K562 (cell line): ENCODE measurements at regions not wholly inside any gene's neighbourhood (a gene's known extent, or its start where the extent isn't known, plus 50 kb on each side); places are given as distances from the start of the nearest gene placed in this dataset.

ENCODE experiments used
- ATAC-seq: fragments of 200-7000 bp; cut with Tn5 transposase; 3 replicates; pipeline ENCODE4 v1.9.1; 2020; ENCODE audit warnings: moderate library complexity
- BruUV-seq: library from RNA; stranded (reverse); fragments of 400-500 nt; replicated peaks from 2 replicates; lab custom pipeline; 2021; lab: Mats Ljungman, UMichigan
- CTCF ChIA-PET: fragments of 300-600 bp; formaldehyde crosslinking; extraction: SDS; loops from one replicate; lab custom pipeline; 2021; ENCODE audit warnings: low intra/inter-chr PET ratio; lab: Yijun Ruan, JAX
- POLR2A ChIA-PET: fragments of 300-600, 350-650 bp; sonication (Branson Sonifier 250); formaldehyde crosslinking; extraction: SDS; loops from one replicate; lab custom pipeline; 2021; ENCODE audit warnings: antibody characterized with exemption, inconsistent platforms; lab: Yijun Ruan, JAX
- DNase-seq, 4 experiments: peaks; one replicate each; pipeline versions ENCODE4 v3.0.0 to v3.0.0-alpha.2; 2011 to 2018; ENCODE audit warnings: low spot score in 3 of 4, mixed read lengths in 3 of 4; ENCODE audit errors: extremely low read depth in 1 of 4
- FAIRE-seq: peaks from 2 replicates; lab custom pipeline; 2011; peaks lifted over from hg19 to GRCh38; lab: Jason Lieb, UNC
- H2AFZ ChIP-seq: 2 replicates; pipeline ENCODE4 v1.6.0; 2011; ENCODE audit warnings: low read depth, low read length, control low read depth, inconsistent platforms
- H3K27ac ChIP-seq: fragments of 200-600 bp; 3 replicates; pipeline ENCODE4 v1.8.0; 2011; ENCODE audit warnings: low read depth, mild to moderate bottlenecking, control low read depth, inconsistent platforms, low read length, moderate library complexity, mixed read lengths; ENCODE audit errors: extremely low read depth
- H3K27me3 ChIP-seq, 2 experiments: fragments of 300-600 bp in 1 of 2; 2 replicates in 1 of 2; 3 replicates in 1 of 2; pipeline versions ENCODE4 v1.6.0 to v1.8.0; 2011; ENCODE audit warnings: inconsistent platforms in 2 of 2, low read length in 2 of 2, mild to moderate bottlenecking in 1 of 2, mixed read lengths in 1 of 2, moderate library complexity in 1 of 2; ENCODE audit not compliant: control insufficient read depth in 2 of 2, insufficient read depth in 2 of 2
- H3K36me3 ChIP-seq: fragments of 300-600 bp; 3 replicates; pipeline ENCODE4 v1.8.0; 2011; ENCODE audit warnings: mild to moderate bottlenecking, low read length, inconsistent platforms; ENCODE audit not compliant: control insufficient read depth, insufficient read depth
- H3K4me1 ChIP-seq, 2 experiments: fragments of 200-600 bp in 1 of 2; replicated peaks in 1 of 2; 2 replicates in 1 of 2; 3 replicates in 1 of 2; pipeline versions ENCODE4 v1.5.1 to v1.8.0; 2011; ENCODE audit warnings: inconsistent platforms in 2 of 2, low read length in 2 of 2, mild to moderate bottlenecking in 1 of 2, mixed read lengths in 1 of 2, moderate library complexity in 1 of 2; ENCODE audit not compliant: control insufficient read depth in 2 of 2, insufficient read depth in 2 of 2
- H3K4me2 ChIP-seq: 2 replicates; pipeline ENCODE4 v1.6.1; 2011; ENCODE audit warnings: low read length, control low read depth, inconsistent platforms, mixed read lengths; ENCODE audit not compliant: insufficient read depth
- H3K4me3 ChIP-seq: fragments of 200-600 bp; sonication (generic), shearing (Covaris generic); 2 replicates; pipeline ENCODE4 v1.5.1; 2016; ENCODE audit warnings: control low read depth, inconsistent platforms
- H3K79me2 ChIP-seq: fragments of 200-600 bp; 3 replicates; pipeline ENCODE4 v1.8.0; 2011; ENCODE audit warnings: low read length, inconsistent platforms; ENCODE audit not compliant: control insufficient read depth, insufficient read depth
- H3K9ac ChIP-seq, 2 experiments: 2 replicates each; pipeline versions ENCODE4 v1.6.0 to v1.6.1; 2011; ENCODE audit warnings: low read depth in 2 of 2, low read length in 2 of 2, control low read depth in 1 of 2, inconsistent platforms in 1 of 2, mild to moderate bottlenecking in 1 of 2, mixed read lengths in 1 of 2; ENCODE audit not compliant: insufficient read depth in 1 of 2
- H3K9me1 ChIP-seq: one replicate; pipeline ENCODE4 v1.6.0; 2011; ENCODE audit warnings: inconsistent platforms, mild to moderate bottlenecking, low read length, moderate library complexity; ENCODE audit not compliant: control insufficient read depth, insufficient read depth
- H3K9me3 ChIP-seq: replicated peaks from 2 replicates; pipeline ENCODE4 v1.5.1; 2011; ENCODE audit warnings: low read depth, low read length, inconsistent platforms; ENCODE audit not compliant: control insufficient read depth, insufficient read depth
- H4K20me1 ChIP-seq: replicated peaks from 2 replicates; pipeline ENCODE4 v1.6.1; 2011; ENCODE audit warnings: low read length, inconsistent platforms, mixed read lengths; ENCODE audit not compliant: control insufficient read depth, insufficient read depth
- HMBOX1 ChIP-seq: sonication (generic); IDR thresholded peaks from 2 replicates; pipeline ENCODE4 v1.6.1; 2016
- HMG20B ChIP-seq: fragments of 250-450 bp; sonication (Bioruptor Pico); IDR thresholded peaks from 2 replicates; pipeline ENCODE4 v1.5.0; 2021; ENCODE audit warnings: mild to moderate bottlenecking
- IRF9 ChIP-seq: fragments of 450-650 bp; IDR thresholded peaks from 2 replicates; pipeline ENCODE4 v1.6.1; 2016; ENCODE audit warnings: missing biosample characterization, missing genetic modification characterization
- NEUROD1 ChIP-seq: fragments of 150-350 bp; IDR thresholded peaks from 2 replicates; pipeline ENCODE4 v1.6.1; 2014; ENCODE audit warnings: borderline replicate concordance, low read length, low read depth; ENCODE audit not compliant: partially characterized antibody
- ZNF232 ChIP-seq: sonication (generic); formaldehyde crosslinking; IDR thresholded peaks from 2 replicates; pipeline ENCODE4 v1.8.0; 2022; ENCODE audit warnings: mild to moderate bottlenecking, missing genetic modification reagents
- ZNF436 ChIP-seq: fragments of 250-450, 450-650 bp; sonication (Bioruptor Pico); formaldehyde crosslinking; IDR thresholded peaks from 2 replicates; pipeline ENCODE4 v1.7.0; 2020; ENCODE audit warnings: mild to moderate bottlenecking
- ZNF639 ChIP-seq, 2 experiments: fragments of 200-800 bp in 1 of 2; sonication (Bioruptor generic) in 1 of 2; sonication (generic) in 1 of 2; formaldehyde crosslinking in 1 of 2; IDR thresholded peaks in 1 of 2; conservative IDR thresholded peaks in 1 of 2; 2 replicates each; pipeline versions ENCODE4 v1.5.0 to v1.6.1; 2016 to 2020; ENCODE audit warnings: missing compliant biosample characterization in 1 of 2, missing genetic modification characterization in 1 of 2, missing genetic modification reagents in 1 of 2
- ZNF655 ChIP-seq: fragments of 250-450 bp; sonication (Bioruptor Pico); IDR thresholded peaks from 2 replicates; pipeline ENCODE4 v1.5.0; 2021
- ZNF778 ChIP-seq: fragments of 450-650 bp; formaldehyde crosslinking; IDR thresholded peaks from 2 replicates; pipeline ENCODE4 v1.4.0; 2020; ENCODE audit warnings: mild to moderate bottlenecking, moderate library complexity
- ZSCAN29 ChIP-seq: fragments of 450-650 bp; IDR thresholded peaks from 2 replicates; pipeline ENCODE4 v1.6.1; 2017
- WGBS: fragments of 100-300 bp; shearing (Covaris generic); methylation state at CpG from one replicate; pipeline ENCODE4 v1.1.6; 2016; ENCODE audit warnings: low coverage, mixed read lengths; ENCODE audit not compliant: insufficient coverage; ENCODE audit errors: missing lambda C conversion rate; 5-methylcytosine and 5-hydroxymethylcytosine counted together
- in situ Hi-C: fragments of 300-500 bp; cut with MboI; formaldehyde crosslinking; loops from 4 replicates; pipeline ENCODE4 v1.15.0; 2018; ENCODE audit warnings: inconsistent platforms, mixed read lengths
- intact Hi-C: fragments of 100-400 bp; cut with micrococcal nuclease; formaldehyde crosslinking; loops from 2 replicates; pipeline ENCODE4 v1.14.2; 2022

- POLR2A ChIA-PET, result interaction anchor here (0.6 kb wide), 1 partner anchor 14 kb away, joined by 3 read pairs; no protein-coding TSS in a partner anchor
- no peak overlapping the region for H3K9ac ChIP-seq
- TF ChIP-seq ZNF232 (CRISPR knock-in tag), result no peak
- no peak for TF ChIP-seq ZNF778 (CRISPR knock-in tag)
- no peak for TF ChIP-seq IRF9 (tag)
- TF ChIP-seq HMBOX1, result no peak
- TF ChIP-seq NEUROD1, result no peak
- TF ChIP-seq ZNF655, result no peak
- TF ChIP-seq ZNF436 (CRISPR knock-in tag), result no peak
- TF ChIP-seq ZSCAN29, result no peak
- no peak for TF ChIP-seq ZNF639 (CRISPR knock-in tag; conservative IDR thresholded peaks at IDR 0.05 in 1 of 2, IDR thresholded peaks at IDR 0.05 in 1 of 2)
- TF ChIP-seq HMG20B (CRISPR knock-in tag), result no peak
- CTCF ChIA-PET, result no interaction called here
- H3K36me3 ChIP-seq, result no peaks in the 10 kb centered on the region
- no TSS peak for BruUV-seq
- in situ Hi-C loops (no loop called here), intact Hi-C loops (no loop called here)
- no peak overlapping the region for H3K4me3 ChIP-seq
- no peaks in the 10 kb centered on the region for H4K20me1 ChIP-seq
- H3K9me1 ChIP-seq, result no peaks in the 10 kb centered on the region
- no peaks in the 10 kb centered on the region for H3K79me2 ChIP-seq
- no peak for DNase-seq
- H2AFZ ChIP-seq, result no peak overlapping the region
- no peaks in the 10 kb centered on the region for H3K9me3 ChIP-seq
- H3K4me1 ChIP-seq, result no peaks in the 10 kb centered on the region
- H3K27me3 ChIP-seq, result peaks cover 8 to 30% of the 10 kb centered on the region in 2 experiments
- no peak overlapping the region for H3K4me2 ChIP-seq
- FAIRE-seq, result no peak
- H3K27ac ChIP-seq, result no peak overlapping the region
- WGBS, result 0% methylated on average over 7 of the region's 7 CpGs
- no peak for ATAC-seq
Observed at GRCh38 chr2:236366049-236366387, 101.8 kb upstream of the ASB18 start.
